DMS 273 (cell line): ENCODE measurements at regions not wholly inside any gene's neighbourhood (a gene's known extent, or its start where the extent isn't known, plus 50 kb on each side); places are given as distances from the start of the nearest gene placed in this dataset.

ENCODE experiments used
- DNase-seq: peaks from one replicate; lab custom pipeline; 2025; ENCODE audit not compliant: unreplicated experiment; lab: John Stamatoyannopoulos, UW

- DNase-seq = no peak
These were observed 150.6 kb downstream of the ERMARD start for GRCh38 chr6:169902070-169902469.

DNA sequence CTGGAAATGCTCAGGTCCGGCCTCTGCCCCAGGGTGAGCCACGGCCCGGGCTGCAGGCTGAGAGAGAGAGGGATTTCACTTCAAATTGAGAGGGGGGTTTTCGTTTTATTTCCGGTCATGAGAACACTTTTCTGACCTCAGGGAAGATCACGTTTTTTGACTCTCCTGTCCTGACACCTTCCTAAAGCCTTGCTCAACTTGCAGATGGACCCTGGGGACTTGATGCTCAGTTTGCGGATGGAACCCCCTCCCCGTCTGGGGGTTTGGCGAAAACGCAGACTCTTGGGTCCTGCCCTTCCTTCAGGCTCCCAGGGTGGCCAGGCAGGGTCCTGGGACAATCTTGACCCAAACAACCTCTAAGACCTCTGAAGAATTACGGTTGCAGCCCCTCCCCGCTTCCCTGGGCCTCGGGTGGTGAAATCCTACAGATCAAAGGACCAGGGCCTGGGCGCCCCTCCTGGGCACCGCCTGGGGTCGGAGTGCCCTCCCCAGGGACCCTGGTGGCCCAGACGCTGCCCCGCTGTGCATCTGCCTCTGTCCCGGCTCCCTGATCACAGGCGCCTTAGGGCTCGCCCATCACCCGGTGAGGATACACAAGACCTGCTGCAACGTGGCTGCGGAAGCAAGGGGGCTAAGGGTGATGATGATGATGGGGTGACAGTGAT, 148.2 kb downstream of the ERMARD start:
- DNase-seq = no peak

- DNase-seq = no peak
These were observed 147.5 kb downstream of the ERMARD start for GRCh38 chr6:169898788-169899480.

- no peak for DNase-seq
These were observed 146.4 kb downstream of the ERMARD start for GRCh38 chr6:169897601-169898358.

GRCh38 chr6:169896826-169897456, 145.5 kb downstream of the ERMARD start:
- no peak for DNase-seq

DNA sequence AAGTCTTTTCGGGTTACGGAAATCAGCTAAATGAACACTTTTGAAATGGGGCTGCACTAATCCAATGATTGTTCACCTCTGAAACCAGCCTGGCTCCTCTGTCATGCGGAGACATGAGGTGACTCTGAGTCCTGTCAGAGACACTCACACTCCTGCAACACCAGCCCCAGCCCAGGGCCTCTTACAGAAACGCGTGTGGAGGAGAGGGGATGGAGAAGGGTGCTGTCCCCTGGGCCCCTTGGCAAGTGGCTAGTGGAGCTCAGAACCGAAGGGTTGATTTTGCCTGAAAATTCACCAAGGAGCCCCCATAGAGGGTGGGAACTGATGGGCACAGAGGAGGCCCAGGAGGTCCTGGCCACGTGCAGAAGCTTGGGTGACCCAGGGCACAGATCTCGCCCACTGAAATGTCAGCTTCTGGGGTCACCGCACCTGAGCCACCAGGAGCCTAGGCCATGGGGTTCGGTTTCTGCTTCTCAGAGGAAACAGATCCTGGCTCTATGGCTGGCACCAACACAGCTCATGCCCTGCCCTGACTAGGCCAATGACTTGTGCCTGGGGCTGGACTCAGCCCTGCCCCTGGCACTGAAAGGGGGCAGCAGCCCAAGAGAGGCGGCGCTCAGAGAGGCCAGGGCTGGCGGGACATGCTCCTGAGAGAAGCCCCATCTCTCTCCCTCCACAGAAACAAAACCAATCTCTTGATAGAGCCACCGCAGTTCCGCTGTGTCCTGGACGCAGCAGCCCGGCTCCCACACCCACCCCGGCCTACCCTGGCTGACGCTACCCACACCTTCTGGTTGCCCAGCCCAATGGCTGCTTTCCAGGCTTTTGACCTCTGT, 144.7 kb downstream of the ERMARD start:
- DNase-seq = no peak

GRCh38 chr6:169895000-169895759, 143.8 kb downstream of the ERMARD start:
- no peak for DNase-seq

- no peak for DNase-seq
These were observed 143.0 kb downstream of the ERMARD start for GRCh38 chr6:169894377-169894960.

DNA sequence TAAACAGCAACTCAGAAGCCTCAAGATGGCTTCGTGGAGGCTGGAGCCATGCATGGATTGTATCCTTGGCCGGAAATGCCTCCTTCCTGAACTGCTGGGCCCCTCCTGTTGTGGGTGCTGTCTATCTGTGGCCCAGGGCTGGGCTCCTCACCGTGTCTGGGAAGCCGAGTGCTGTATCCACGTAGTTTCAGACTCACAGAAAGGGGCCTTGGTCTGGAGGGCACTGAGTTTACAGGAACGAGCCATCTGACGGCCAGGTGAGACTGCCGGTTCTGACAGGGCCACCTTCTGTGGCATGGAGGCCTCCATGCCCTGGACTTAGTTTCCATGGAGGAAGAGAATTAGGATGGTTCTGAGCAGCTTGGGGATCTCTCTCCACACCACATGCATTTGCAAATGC, 142.2 kb downstream of the ERMARD start:
- DNase-seq = no peak

GRCh38 chr6:169891846-169892245, 140.4 kb downstream of the ERMARD start:
- DNase-seq = no peak

- DNase-seq = no peak
These were observed 140.0 kb downstream of the ERMARD start for GRCh38 chr6:169891421-169891820.

DNA sequence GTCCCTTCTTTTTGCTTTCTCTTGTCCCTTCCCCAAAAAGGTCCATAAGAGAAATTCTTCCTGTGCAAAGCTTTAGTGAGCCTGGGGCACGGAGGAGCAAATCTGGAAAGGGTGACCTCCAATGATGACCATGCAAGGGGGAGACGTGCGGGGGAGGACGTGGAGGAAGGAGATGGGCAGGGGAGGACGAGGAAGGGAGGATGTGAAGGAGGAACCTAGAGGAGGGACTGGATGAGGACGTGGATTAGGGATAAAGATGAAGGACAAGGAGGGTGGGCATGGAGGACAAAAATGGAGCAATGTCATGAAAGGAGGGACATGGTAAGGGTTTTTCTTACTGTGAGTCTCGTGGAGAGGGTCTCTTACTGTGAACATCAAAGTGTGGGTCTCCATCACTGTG, 139.5 kb downstream of the ERMARD start:
- no peak for DNase-seq

GRCh38 chr6:169890049-169890448, 138.6 kb downstream of the ERMARD start:
- no peak for DNase-seq

DNA sequence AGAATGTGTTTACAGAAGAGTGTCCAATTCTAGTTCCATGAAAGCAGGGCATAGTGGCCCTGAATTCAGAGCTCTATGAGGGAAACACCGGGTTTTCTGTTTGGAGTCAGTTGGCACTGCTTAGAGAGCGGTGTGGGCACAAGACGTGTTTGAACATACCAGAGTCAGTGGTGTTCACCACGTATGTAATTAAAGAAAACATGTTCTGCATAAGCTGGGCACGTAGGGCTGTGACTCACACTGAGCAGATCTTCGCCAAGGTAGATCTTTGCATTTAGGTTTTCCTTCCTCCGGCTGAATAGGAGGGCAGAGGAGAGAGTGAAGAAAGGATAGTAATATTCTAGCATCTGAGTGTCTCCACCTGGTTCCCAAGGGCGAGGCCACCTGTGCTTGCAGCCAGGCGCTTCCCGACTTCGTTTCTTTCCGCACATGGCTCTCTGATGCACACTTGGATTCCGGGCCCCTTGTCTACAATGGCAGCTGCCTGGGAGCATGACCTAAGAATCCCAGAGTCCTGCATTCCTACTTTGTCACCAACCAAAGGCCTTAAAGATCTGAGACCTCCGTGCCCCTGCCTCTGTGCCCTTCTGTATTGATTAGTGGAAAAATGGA, 136.2 kb downstream of the ERMARD start:
- no peak for DNase-seq

DNA sequence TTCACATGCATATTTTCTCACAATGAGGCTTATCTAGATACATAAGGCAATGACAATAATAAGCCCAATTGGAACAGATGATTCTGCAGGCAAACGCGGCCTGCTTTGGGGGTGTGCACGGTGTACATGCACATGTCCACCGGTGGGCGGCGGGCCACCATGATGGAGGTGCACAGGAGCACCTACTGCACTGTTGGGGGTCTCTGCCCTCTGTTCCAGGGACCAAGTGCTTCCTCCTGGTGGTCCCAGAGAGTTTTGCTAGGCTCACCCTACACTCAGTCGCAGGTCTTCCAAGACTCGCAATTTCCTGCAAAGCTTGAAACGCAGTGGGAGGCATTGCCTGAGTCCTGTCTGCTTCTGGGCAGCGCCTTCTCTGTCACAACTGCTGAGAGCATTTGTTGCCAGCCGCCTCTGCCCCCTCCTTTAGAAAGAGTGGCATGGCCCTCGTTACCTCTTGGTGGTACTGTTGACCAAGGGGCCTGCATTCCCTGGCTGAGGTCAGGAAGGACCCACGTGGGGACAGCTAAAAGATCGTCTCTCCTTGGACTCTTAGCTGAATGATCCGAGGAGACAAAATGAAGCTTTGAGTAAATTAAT, 135.3 kb downstream of the ERMARD start:
- no peak for DNase-seq

DNA sequence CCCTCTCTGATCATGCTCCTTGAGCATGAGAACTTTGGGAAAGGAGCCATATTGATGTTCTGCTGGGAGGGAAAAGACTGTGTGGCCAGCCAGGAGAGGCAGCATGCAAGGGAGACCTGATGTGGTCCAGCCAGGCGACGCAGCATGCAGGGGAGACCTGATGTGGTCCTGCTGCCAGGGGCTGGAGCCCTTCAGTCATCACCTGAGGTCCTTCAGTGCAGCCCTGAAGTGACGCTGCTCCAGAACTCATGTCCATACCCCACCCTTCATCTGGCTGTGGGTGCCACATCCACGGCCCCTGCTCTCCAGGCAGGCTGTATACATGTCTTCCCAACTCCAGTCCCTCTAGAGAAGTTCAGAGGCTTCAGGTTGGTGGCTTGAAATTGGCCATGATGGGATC, 134.4 kb downstream of the ERMARD start:
- no peak for DNase-seq

- no peak for DNase-seq
These were observed 133.7 kb downstream of the ERMARD start for GRCh38 chr6:169885131-169885530.

DNA sequence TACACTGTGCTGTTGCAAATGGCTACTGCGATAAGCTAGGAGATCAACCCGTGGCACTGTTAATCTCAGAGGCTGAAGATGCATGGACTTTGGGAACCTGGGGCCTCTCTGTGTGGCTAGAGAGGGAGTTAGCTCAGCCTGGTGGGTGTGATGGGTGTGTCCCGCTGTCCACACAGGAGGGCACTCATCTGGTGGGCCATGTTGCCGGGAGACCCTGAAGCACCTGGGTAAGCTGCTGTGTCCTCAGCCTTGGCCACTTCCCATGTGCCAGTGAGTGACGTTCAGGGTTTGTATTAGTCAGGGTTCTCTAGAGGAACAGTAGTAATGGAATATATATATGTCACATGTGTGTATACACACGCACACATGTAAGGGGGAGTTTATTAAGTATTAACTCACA, 132.7 kb downstream of the ERMARD start:
- DNase-seq = no peak

- no peak for DNase-seq
These were observed 131.9 kb downstream of the ERMARD start for GRCh38 chr6:169883316-169883715.
